HG03039 (cell line): ENCODE measurements at regions not wholly inside any gene's neighbourhood (a gene's known extent, or its start where the extent isn't known, plus 50 kb on each side); places are given as distances from the start of the nearest gene placed in this dataset.
"Not testable (repeated sequence)": the region's sequence is repeated elsewhere in the genome, so short reads cannot be mapped to it uniquely, and the experiment has no call there.

Experiments used
- ATAC-seq: cut with Tn5 transposase; IDR thresholded peaks from one replicate; pipeline ENCODE4 v1.9.1; 2021; ENCODE audit warnings: mild to moderate bottlenecking, moderate library complexity; ENCODE audit not compliant: unreplicated experiment

DNA sequence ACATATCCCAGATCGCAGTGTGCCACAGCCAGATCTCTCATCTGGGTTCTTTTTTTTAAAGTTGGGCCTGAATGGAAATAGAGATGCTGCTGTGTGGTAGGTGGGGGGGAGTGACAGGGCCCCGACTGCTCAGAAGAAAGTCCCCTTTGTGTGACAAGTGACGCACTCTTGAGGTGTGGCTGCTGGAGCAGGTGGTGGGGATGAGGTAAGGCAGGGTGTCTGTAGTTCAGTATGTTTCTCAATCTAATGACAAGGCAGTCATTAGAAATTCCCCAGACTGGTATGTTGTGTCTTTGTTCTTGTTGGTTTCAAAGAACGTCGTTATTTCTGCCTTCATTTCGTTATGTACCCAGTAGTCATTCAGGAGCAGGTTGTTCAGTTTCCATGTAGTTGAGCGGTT lies 128.8 kb upstream of the TACR1 start:
- no peak for ATAC-seq

DNA sequence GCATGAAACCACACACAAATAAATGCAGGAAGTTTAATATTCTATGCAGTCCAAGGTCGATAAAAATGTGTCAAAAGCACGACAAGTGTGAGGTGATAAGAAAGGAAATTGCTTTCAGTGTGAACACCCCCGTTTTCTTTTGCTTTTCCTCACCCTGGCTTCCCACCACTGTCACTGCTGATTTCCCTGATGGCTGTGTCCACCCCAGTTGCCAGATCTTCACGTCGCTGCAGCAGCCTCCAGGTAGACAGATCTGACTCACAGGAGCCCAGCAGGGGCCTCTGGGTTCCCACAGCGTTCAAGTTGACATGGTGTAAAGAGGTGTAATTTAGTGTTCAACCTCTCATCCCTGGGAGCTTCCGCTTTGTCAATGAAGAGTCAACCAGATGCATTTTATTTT lies 128.0 kb upstream of the TACR1 start:
- ATAC-seq, result no peak

DNA sequence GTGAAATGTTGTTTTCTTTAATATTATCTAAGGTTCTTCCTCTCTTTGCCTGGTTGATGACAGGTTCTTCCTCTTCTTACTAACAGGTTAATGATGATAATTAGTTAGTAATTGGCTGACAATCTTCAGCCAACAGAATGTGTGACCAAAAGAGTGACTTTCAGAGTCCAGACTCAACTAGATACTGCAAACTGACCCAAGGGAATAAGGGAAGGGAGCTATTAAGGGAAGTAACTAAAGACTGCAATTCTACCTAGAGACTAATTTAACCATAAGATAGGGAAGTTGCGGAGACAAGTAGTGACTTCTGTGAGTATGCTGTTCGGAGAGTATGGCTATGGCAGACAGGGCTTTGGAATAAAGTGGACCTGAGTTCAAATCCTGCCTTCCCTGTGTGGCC lies 127.3 kb upstream of the TACR1 start:
- ATAC-seq, result no peak

DNA sequence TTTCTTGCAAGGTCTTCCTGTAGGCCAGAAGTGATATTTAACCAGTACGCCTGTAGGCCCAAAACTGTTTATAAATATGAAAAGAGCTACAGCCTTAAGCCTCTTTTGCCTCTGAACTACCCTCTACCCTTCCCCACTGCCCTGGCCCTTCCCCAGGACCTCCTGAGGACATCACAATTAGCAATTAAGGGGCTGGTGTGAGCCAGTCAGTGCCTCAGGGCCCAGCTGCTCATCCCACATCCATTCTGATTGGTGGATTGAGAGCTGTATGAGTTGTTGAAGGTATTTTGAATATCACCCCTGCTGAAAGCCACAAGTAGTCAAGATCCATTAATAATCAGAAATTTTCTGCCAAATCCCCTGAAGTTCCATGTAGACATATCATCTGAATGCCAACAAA lies 126.3 kb upstream of the TACR1 start:
- no peak for ATAC-seq

DNA sequence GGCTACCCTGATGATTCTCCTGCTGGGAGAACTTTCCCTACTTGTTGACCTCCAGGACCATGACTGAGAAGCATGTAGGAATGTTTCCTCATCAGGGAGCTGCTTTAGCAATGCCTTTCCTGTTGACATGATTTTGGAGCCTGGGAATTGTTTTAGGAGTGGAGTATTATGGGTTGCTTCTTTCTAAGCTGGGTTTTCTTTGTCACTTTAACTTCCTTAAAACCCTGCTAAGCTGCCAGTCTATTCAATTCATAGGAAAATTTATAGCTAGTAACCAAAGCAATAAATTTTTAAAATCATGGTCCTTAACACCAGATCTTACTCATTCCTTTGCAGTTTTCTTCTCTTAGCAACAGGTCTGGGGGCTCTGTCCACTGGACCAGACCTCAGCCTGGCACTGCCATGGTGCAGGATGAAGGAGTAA lies 125.6 kb upstream of the TACR1 start:
- ATAC-seq, result no peak

DNA sequence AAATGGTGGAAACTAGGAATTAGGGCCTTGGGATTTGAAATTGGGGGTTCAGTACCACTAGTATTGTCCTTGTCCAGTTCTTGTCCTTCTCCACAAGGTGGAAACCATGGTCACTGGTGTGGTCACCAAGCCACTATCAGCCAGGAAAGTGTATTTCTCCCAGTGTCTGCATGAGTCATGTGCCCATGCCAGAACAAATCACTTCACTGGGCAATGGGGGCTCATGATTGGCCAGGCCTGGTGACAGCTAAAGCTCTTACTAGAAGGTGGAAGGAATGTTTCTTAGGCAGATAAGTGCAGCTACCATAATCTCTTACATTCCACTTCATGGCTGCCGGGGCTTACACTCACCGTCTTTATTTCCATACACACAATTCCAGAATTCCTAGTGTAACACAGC lies 124.8 kb upstream of the TACR1 start:
- ATAC-seq, result no peak

DNA sequence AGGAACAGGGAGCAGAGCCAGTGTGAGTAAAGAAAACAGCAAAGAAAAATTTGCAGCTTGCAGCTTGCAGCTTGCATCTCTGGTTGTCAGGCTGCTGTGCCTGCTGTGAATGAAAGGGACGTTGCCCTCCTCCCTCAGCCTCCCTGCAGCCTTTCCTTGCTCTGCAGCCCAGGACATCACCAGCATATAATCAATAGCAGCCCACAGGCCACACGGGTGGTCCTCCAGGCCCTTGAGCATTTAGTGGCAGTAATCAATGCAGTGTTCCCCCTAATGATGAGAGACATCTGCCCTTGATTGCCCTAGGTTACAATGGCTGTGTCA lies 122.2 kb upstream of the TACR1 start:
- ATAC-seq, result no peak

DNA sequence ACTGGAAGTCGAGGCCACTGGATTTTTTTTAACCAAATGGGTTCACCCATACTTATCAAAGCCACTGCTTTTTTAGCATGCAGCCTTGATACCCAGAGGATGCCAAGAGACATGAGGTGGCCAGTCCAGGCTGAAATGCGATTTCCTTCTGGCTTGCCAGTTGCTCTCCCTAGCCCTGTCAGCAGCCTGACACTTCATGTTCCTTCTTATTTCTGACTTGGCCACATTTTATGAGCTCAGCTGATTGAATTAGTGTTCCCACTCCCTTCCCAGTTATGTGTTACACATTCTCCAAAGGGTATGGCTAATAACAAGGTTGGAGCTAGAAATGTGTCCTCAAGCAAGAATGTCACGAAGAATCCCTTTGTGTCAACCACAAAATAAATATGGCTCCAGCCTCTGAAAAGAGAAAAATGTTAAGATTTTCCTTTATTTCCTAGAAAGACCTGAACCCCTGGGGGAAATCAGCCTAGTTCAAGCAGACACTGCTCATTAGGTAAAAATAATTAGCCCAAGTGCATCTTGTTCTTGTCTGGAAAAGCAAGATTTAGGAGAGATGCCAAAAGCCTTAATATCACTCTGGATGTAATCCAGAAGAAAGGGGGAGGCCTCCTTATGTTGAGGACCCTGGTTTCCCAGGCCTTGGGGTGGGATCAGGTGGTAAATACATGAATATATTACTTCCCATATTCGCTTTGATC lies 121.7 kb upstream of the TACR1 start:
- no peak for ATAC-seq

DNA sequence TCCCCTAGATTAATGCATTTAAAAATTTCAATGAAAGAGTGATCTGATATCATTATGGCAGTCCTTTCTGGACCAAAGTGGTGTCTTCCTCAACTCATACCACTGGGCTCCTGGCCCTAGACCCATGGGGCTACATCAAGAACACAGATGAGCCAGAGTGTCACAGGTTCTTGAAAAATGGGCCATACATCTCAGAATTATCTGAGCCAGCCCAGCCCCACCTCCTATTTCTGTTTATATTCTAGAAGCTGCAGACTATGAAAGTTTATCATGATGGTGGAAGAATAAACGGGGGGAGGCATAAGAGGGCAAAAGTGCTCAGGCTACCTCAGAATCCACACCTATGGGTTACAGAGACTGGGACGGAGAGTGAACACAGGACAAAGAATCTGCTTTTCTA lies 120.6 kb upstream of the TACR1 start:
- ATAC-seq, result no peak

DNA sequence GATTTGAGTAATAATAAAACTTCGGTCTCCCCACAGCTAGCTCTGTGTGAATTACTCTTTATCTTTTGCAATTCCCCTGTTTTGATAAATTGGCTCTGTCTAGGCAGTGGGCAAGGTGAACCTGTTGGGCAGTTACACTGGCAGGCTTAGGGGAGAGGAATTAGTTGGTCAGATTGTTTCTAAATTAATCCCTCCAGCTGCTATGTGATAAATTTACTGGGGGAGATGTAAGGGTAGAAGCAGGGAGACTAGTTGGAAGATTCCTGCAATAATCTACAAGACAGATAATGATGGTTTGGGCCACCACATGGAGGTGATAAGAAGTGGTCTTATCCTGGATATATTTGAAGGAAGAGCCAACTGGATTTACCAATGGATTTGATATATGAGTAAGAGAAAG lies 118.5 kb upstream of the TACR1 start:
- no peak for ATAC-seq

DNA sequence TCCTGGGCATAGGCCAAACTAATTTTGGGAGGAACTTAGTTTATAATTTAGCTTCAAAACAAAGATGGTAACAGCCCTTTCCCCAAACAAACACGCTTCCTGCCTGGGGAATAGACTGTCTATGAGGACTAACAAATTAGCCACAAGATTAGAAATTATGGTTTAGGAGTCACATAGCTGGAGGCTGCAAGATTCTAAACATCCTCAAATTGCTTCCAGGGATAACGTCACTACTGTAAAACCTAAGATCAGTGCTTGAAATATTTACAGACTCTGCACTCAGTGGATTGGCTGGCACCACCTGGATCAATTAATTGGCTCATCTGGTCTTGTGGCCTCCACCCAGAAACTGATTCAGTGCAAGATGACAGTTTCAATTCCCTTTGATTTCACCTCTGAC lies 118.0 kb upstream of the TACR1 start:
- no peak for ATAC-seq

DNA sequence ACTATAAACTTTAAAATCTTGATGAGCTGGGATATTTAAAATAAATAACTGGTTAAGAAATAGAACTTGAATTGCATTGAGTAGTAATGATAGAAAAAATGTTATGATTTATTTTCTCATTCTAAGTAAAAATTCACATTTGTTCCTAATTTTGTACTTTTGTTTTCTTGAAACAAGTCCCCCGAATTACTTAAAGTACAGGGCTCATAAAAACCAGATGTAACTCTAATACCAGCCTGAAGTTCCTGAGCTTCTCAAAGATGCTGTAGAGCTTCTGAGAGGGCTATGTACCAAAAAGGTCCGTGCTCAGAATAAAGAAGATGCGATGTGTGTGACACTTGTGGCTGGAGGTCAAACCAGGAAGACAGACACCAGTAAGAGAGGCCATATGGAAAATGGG lies 116.1 kb upstream of the TACR1 start:
- no peak for ATAC-seq

DNA sequence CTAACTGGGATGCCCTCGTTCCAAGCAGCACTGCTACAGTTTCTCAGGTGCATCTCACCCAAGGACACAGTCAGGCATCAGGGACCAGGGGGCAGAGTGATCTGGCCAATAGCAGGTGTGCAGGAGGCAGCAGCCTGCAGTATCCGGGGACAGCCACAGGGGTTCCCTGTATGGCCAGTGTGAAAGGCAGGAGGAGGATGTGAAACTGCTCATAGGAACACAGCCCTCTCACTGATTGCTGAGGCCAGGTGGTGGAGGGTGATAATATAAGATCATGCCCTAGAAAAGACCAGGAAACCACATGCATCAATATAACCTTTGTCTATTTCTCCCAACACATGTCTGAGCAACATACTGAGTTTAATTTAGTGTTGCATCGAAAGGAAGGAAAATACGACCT lies 112.7 kb upstream of the TACR1 start:
- peak; percentile 100 for ATAC-seq

DNA sequence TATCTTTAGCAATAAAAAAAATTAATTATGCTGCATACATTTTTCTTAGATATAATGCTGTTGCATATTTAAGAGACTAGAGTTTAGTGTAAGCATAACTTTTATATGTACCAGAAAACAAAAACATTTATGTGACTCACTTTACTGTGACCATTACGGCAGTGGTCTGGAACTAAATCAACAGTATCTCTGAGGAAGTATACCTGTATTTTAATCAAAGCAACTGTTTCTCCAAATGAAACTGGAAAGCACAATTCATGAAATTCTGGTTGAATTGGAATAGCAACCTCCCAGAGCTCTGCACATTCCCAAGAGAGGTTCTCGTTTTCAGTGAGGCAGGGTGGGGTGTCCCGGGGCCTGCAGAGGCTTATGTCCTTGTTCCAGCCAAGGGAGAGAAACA lies 112.2 kb upstream of the TACR1 start:
- ATAC-seq, result no peak

DNA sequence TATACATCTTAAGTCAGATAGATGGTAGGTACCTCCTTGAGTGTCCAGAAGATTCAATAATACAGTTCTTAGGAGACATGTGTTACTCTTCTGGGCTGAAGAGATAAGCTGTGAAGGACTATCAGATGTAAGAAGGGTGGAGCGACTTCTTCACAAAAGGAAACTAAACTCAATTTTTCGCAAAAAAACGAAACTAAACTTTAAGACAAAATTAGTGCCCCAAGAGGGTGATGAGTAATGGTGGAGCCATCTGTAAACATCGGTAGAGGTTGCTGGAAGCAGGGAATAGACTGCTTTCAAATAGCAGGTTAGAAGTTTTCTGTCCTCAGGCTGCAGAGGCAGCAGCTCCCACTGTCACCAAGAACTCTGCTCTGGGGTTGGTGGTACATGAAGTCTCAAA lies 111.6 kb upstream of the TACR1 start:
- no peak for ATAC-seq

DNA sequence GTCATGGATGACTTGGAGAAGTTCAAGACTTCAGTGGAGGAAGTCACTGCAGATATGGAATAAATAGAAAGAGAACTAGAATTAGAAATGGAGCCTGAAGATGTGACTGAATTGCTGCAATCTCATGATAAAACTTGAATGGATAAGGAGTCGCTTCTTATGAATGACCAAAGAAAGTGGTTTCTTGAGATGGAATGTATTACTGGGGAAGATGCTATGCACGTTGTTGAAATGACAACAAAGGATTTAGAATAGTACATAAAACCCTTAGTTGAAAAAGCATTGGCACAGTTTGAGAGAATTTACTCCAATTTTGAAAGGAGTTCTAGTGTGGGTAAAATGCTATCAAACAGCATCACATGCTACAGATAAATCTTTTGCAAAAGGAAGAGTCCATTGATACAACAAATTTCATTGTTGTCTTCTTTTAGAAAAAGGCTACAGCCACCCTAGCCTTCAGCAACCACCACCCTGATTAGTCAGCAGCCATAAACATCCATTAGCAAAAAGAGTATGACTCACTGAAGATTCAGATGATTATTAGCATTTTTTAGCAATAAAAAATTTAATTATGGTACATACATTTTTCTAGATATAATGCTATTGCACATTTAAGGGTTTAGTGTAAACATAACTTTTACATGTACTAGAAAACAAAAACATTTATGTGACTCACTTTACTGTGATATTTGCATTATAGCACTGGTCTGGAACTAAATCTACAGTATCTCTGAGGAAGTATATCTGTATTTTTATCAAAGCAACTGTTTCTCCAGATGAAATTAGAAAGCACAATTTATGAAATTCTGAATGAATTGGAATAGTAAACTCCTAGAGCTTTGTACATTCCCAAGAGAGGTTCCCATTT lies 110.5 kb upstream of the TACR1 start:
- ATAC-seq, result no peak

DNA sequence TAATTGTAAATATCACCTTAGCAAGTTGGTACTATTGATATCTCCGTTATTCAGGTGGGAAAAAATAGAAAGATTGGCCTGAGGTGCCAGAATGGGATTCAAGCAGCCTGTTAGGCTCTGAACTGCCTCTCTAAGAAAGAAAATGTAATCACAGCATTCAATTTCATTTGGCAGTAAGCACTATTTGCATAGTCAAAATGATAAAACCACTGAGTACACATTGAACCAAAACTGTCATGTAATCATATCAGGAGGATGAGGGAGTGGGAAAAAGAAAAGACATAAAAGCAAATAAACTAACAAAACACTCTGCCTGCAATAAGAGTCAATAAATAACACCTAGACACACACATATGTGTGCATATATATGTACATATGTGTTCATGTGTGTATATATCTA lies 103.9 kb upstream of the TACR1 start:
- no peak for ATAC-seq

DNA sequence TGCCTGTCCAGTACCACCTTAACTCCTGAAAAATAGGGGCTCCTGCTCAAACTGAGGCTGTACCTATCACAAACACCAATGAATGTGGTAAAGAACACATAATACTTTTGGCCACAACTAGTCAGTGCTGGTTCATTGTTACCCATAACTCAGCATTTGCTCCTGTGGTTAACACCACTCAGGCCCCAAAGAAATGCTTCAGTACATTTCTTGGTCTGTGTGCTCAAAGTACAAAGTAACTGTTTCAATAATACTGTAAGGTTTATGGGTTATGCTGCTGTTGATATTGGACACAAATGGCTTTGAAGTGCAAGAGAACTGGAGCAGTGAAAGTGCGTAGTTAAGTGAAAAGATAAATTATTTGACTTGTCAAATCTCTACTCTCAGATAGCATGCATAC lies 95.0 kb upstream of the TACR1 start:
- ATAC-seq, result no peak

DNA sequence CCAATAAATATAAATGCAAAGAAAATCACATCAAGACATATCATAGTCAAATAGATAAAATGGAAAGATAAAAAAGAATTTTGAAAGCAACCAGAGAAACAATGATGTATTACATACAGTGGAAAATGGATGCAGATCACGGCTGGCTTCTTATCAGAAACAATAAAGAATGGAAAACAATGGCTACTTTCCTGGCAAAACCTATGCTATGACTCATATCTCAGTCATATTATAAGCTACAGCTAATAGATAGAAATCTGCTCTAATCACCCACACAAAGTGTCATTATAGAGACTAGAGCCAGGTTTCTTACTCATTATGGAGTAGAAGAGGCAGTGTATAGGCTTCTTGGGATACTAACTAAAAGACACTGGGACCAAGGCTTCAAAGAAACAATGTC lies 93.5 kb upstream of the TACR1 start:
- no peak for ATAC-seq

DNA sequence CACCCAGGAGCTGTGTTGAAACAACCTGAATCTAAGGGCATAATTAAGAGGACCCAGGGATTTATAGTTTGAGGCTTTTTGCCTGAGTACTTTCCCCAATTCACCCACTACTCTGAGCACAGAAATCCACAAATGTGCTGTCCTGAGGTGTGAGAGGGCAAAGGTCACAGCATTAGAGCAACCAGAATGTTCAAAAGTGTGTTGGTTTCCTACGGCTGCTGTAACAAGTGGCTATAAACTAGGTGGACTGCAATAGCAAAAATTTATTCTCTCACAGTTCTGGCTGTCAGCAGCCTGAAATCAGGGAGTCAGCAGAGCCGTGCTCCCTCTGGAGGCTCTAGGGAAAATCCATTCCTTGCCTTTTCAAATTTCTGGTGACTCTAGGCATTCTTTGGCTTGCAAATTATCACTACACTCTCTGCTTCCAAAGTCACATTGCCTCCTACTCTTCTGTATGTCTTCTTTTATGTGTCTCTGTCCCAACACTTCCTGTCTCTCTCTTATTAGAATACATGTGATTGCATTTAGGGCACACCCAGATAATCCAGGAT lies 91.4 kb upstream of the TACR1 start:
- ATAC-seq, result no peak

DNA sequence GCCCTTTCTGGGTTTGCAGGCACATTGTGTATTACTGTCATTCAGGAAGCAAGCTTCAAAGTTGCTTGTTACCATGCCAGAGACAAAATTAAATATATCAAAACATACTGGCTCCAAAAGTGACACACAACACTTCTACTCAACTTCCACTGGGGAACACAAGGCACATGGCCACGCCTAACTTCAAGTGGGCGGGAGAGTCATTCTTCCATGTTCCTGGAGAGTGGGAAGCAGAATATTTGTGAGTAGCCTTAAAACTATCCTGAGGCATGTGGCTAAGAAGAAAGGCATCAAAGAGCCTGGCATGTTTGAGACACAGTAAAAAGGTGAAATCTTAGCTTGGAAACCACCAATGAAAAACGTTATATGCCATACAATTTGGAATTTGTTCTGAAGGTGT lies 90.5 kb upstream of the TACR1 start:
- no peak for ATAC-seq

DNA sequence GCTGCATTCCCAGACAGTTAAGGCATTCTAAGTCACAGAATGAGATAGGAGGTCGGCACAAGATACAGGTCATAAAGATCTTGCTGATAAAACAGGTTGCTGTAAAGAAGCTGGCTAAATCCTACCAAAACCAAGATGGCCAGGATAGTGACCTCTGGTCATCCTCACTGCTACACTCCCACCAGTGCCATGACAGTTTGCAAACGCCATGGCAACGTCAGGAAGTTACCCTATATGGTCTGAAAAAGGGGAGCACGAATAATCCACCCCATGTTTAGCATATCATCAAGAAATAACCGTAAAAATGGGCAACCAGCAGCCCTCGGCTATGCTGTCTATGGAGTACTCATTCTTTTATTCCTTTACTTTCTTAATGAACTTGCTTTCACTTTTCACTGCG lies 89.9 kb upstream of the TACR1 start:
- not testable (repeated sequence) for ATAC-seq
